ENCODE measurements at regions not wholly inside any gene's neighbourhood (a gene's known extent, or its start where the extent isn't known, plus 50 kb on each side); places are given as distances from the start of the nearest gene placed in this dataset.

GRCh38 chr4:23717528-23718248 is 172.2 kb downstream of the PPARGC1A start:
- Histone ChIP-seq H3K9ac (no peak overlapping the region), H2AFZ (no peak overlapping the region), H3K27ac (no peak overlapping the region), H3K79me2 (no peaks in the 10 kb centered on the region), H3K36me3 (ENCODE audit: control insufficient read depth, insufficient read depth, low read length) (no peaks in the 10 kb centered on the region), H3K9me3 (ENCODE audit: control insufficient read depth, low read length) (no peaks in the 10 kb centered on the region), H3K27me3 (ENCODE audit: control insufficient read depth, insufficient read depth, low read length) (no peaks in the 10 kb centered on the region), H3K4me1 (no peaks in the 10 kb centered on the region), H3K4me2 (ENCODE audit: low read length) (no peak overlapping the region), H3K4me3 (ENCODE audit: low read depth, low read length) (no peak overlapping the region)
- no peak for TF ChIP-seq CTCF (IDR thresholded peaks at IDR 0.05)

GRCh38 chr4:23710298-23710697 is 179.5 kb downstream of the PPARGC1A start:
- no peak for TF ChIP-seq CTCF (IDR thresholded peaks at IDR 0.05)
- Histone ChIP-seq H3K27me3 (ENCODE audit: control insufficient read depth, insufficient read depth, low read length) (no peaks in the 10 kb centered on the region), H3K9ac (no peak overlapping the region), H3K27ac (no peak overlapping the region), H3K4me1 (no peaks in the 10 kb centered on the region), H3K4me3 (ENCODE audit: low read depth, low read length) (no peak overlapping the region), H3K4me2 (ENCODE audit: low read length) (no peak overlapping the region), H3K9me3 (ENCODE audit: control insufficient read depth, low read length) (no peaks in the 10 kb centered on the region), H3K36me3 (ENCODE audit: control insufficient read depth, insufficient read depth, low read length) (no peaks in the 10 kb centered on the region), H2AFZ (no peak overlapping the region), H3K79me2 (no peaks in the 10 kb centered on the region)

- H3K4me2 ChIP-seq (ENCODE audit: low read length), result no peak overlapping the region
- no peaks in the 10 kb centered on the region for H3K79me2 ChIP-seq
- no peaks in the 10 kb centered on the region for H3K36me3 ChIP-seq (ENCODE audit: control insufficient read depth, insufficient read depth, low read length)
- H3K27ac ChIP-seq, result no peak overlapping the region
- no peaks in the 10 kb centered on the region for H3K4me1 ChIP-seq
- no peaks in the 10 kb centered on the region for H3K9me3 ChIP-seq (ENCODE audit: control insufficient read depth, low read length)
- no peak overlapping the region for H3K4me3 ChIP-seq (ENCODE audit: low read depth, low read length)
- no peak overlapping the region for H2AFZ ChIP-seq
- no peak for TF ChIP-seq CTCF (IDR thresholded peaks at IDR 0.05)
- H3K9ac ChIP-seq, result no peak overlapping the region
- no peaks in the 10 kb centered on the region for H3K27me3 ChIP-seq (ENCODE audit: control insufficient read depth, insufficient read depth, low read length)
Observed at GRCh38 chr4:23707652-23708026, 182.2 kb downstream of the PPARGC1A start.

GRCh38 chr4:23706972-23707651 is 182.7 kb downstream of the PPARGC1A start:
- Histone ChIP-seq H3K27ac (no peak overlapping the region), H3K9ac (no peak overlapping the region), H3K36me3 (ENCODE audit: control insufficient read depth, insufficient read depth, low read length) (no peaks in the 10 kb centered on the region), H3K4me1 (no peaks in the 10 kb centered on the region), H3K9me3 (ENCODE audit: control insufficient read depth, low read length) (no peaks in the 10 kb centered on the region), H3K4me2 (ENCODE audit: low read length) (no peak overlapping the region), H3K27me3 (ENCODE audit: control insufficient read depth, insufficient read depth, low read length) (no peaks in the 10 kb centered on the region), H3K79me2 (no peaks in the 10 kb centered on the region), H3K4me3 (ENCODE audit: low read depth, low read length) (no peak overlapping the region), H2AFZ (no peak overlapping the region)
- no peak for TF ChIP-seq CTCF (IDR thresholded peaks at IDR 0.05)

GRCh38 chr4:23700197-23700596 is 189.7 kb downstream of the PPARGC1A start:
- H3K36me3 ChIP-seq (ENCODE audit: control insufficient read depth, insufficient read depth, low read length), result no peaks in the 10 kb centered on the region
- no peaks in the 10 kb centered on the region for H3K9me3 ChIP-seq (ENCODE audit: control insufficient read depth, low read length)
- H3K27me3 ChIP-seq (ENCODE audit: control insufficient read depth, insufficient read depth, low read length), result no peaks in the 10 kb centered on the region
- no peak overlapping the region for H3K27ac ChIP-seq
- no peaks in the 10 kb centered on the region for H3K79me2 ChIP-seq
- no peak overlapping the region for H2AFZ ChIP-seq
- H3K4me2 ChIP-seq (ENCODE audit: low read length), result no peak overlapping the region
- peaks cover 6% of the 10 kb centered on the region for H3K4me1 ChIP-seq
- no peak for TF ChIP-seq CTCF (IDR thresholded peaks at IDR 0.05)
- H3K4me3 ChIP-seq (ENCODE audit: low read depth, low read length), result no peak overlapping the region
- H3K9ac ChIP-seq, result no peak overlapping the region
